ENCODE measurements at regions not wholly inside any gene's neighbourhood (a gene's known extent, or its start where the extent isn't known, plus 50 kb on each side); places are given as distances from the start of the nearest gene placed in this dataset.

DNA sequence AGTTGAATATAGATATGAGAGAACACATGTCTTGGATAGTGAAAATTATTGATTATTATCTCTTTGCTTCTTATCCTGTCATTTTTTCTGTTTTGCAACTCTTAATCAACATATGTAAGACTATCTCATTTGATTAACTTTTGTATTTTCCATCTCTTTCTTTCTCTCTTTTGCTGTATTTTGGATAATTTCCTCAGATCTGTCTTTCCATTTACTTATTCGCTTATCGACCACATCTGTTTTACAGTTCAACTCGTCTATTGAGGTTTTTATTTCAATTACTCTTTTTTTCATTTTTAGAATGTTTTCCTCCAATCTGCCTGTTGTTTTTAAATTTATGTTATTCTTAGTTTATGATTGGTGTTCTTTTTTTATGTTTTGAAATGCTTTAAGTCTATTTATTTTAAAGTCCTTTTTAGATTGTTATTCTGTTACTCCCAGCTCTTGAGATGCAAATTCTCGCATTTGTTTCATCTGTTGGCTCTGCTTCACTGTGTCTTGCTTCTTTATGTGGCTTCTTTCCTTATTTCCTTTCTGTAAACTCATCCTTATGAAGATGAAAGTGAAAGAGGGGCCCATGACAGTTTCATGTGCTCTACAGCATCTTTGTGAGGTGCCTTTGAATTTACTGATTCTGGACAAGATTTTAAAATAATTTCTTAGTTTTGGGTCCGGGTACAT is 87.8 kb upstream of the IRX5 start:
- H3K4me2 ChIP-seq (ENCODE audit: low read length), result no peak overlapping the region
- H3K23ac ChIP-seq (ENCODE audit: low read length), result no peak overlapping the region
- H4K8ac ChIP-seq (ENCODE audit: low read depth, low read length), result no peak overlapping the region
- no peaks in the 10 kb centered on the region for H3K9me3 ChIP-seq (ENCODE audit: insufficient read depth, low read depth, low read length)
- no peak overlapping the region for H2AFZ ChIP-seq (ENCODE audit: insufficient read depth, low read length, poor library complexity)
- no peak overlapping the region for H3K18ac ChIP-seq (ENCODE audit: low read length)
- H3K4me1 ChIP-seq (ENCODE audit: control insufficient read depth in 1 of 2, insufficient read depth in 2 of 2, low read length in 2 of 2), result no peaks in the 10 kb centered on the region
- 100% methylated on average over 2 of the region's 5 CpGs for WGBS (ENCODE audit: extremely low coverage, insufficient coverage, insufficient read length)
- H3K4me3 ChIP-seq (ENCODE audit: low read depth, low read length), result no peak overlapping the region
- no peak overlapping the region for H3K27ac ChIP-seq (ENCODE audit: low read depth, low read length)
- H3K9ac ChIP-seq (ENCODE audit: low read length), result no peak overlapping the region
- H2AK5ac ChIP-seq (ENCODE audit: low read length), result no peak overlapping the region
- H3K36me3 ChIP-seq (ENCODE audit: control insufficient read depth in 1 of 2, insufficient read depth in 2 of 2, low read length in 2 of 2), result no peaks in the 10 kb centered on the region
- no peak overlapping the region for H2BK120ac ChIP-seq (ENCODE audit: insufficient read depth, low read length, poor library complexity)
- H3K79me2 ChIP-seq (ENCODE audit: control insufficient read depth, insufficient read depth, low read length, poor library complexity), result no peaks in the 10 kb centered on the region
- H2BK12ac ChIP-seq (ENCODE audit: low read length), result no peak overlapping the region
- no peak overlapping the region for H3K14ac ChIP-seq (ENCODE audit: low read length)
- no peak overlapping the region for H2BK5ac ChIP-seq (ENCODE audit: low read depth, low read length, poor library complexity)
- no peak for DNase-seq
- H3K27me3 ChIP-seq (ENCODE audit: insufficient read depth, low read length), result no peaks in the 10 kb centered on the region
- no peak overlapping the region for H3K4ac ChIP-seq (ENCODE audit: low read depth, low read length)
- no peaks in the 10 kb centered on the region for H3K79me1 ChIP-seq (ENCODE audit: low read length)
- H4K12ac ChIP-seq (ENCODE audit: low read depth, low read length), result no peak overlapping the region
- H4K91ac ChIP-seq (ENCODE audit: low read depth, low read length), result no peak overlapping the region

DNA sequence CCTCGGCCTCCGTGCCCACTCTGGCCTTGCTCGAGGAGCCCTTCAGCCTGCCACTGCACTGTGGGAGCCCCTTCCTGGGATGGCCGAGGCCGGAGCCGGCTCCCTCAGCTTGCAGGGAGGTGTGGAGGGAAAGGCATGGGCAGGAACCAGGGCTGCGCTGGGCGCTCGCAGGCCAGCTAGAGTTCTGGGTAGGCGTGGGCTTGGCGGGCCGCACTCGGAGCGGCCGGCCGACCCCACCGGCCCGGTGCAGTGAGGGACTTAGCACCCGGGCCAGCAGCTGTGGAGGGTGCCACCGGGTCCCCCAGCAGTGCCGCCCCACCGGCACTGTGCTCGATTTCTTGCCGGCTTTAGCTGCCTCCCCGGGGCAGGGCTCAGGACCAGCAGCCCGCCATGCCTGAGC is 101.0 kb upstream of the IRX5 start:
- no peak overlapping the region for H3K18ac ChIP-seq (ENCODE audit: low read length)
- H2BK12ac ChIP-seq (ENCODE audit: low read length), result no peak overlapping the region
- WGBS (ENCODE audit: extremely low coverage, insufficient coverage, insufficient read length), result no CpG with 5 or more reads among the region's 26 CpGs
- no peak overlapping the region for H3K4ac ChIP-seq (ENCODE audit: low read depth, low read length)
- peaks cover 3% of the 10 kb centered on the region for H3K9me3 ChIP-seq (ENCODE audit: insufficient read depth, low read depth, low read length)
- H3K79me2 ChIP-seq (ENCODE audit: control insufficient read depth, insufficient read depth, low read length, poor library complexity), result no peaks in the 10 kb centered on the region
- H3K14ac ChIP-seq (ENCODE audit: low read length), result no peak overlapping the region
- H4K91ac ChIP-seq (ENCODE audit: low read depth, low read length), result no peak overlapping the region
- no peaks in the 10 kb centered on the region for H3K79me1 ChIP-seq (ENCODE audit: low read length)
- H3K4me2 ChIP-seq (ENCODE audit: low read length), result no peak overlapping the region
- H3K27me3 ChIP-seq (ENCODE audit: insufficient read depth, low read length), result no peaks in the 10 kb centered on the region
- H3K4me3 ChIP-seq (ENCODE audit: low read depth, low read length), result no peak overlapping the region
- H4K12ac ChIP-seq (ENCODE audit: low read depth, low read length), result no peak overlapping the region
- no peak overlapping the region for H4K8ac ChIP-seq (ENCODE audit: low read depth, low read length)
- H2BK5ac ChIP-seq (ENCODE audit: low read depth, low read length, poor library complexity), result no peak overlapping the region
- H3K4me1 ChIP-seq (ENCODE audit: control insufficient read depth in 1 of 2, insufficient read depth in 2 of 2, low read length in 2 of 2), result no peaks in the 10 kb centered on the region
- H2BK120ac ChIP-seq (ENCODE audit: insufficient read depth, low read length, poor library complexity), result no peak overlapping the region
- DNase-seq, result no peak
- no peaks in the 10 kb centered on the region for H3K36me3 ChIP-seq (ENCODE audit: control insufficient read depth in 1 of 2, insufficient read depth in 2 of 2, low read length in 2 of 2)
- no peak overlapping the region for H3K27ac ChIP-seq (ENCODE audit: low read depth, low read length)
- no peak overlapping the region for H2AK5ac ChIP-seq (ENCODE audit: low read length)
- H3K23ac ChIP-seq (ENCODE audit: low read length), result no peak overlapping the region
- no peak overlapping the region for H2AFZ ChIP-seq (ENCODE audit: insufficient read depth, low read length, poor library complexity)
- H3K9ac ChIP-seq (ENCODE audit: low read length), result no peak overlapping the region

GRCh38 chr16:54822892-54823291 is 107.8 kb upstream of the IRX5 start:
- H3K79me1 ChIP-seq (ENCODE audit: low read length), result no peaks in the 10 kb centered on the region
- H3K4me2 ChIP-seq (ENCODE audit: low read length), result no peak overlapping the region
- H4K8ac ChIP-seq (ENCODE audit: low read depth, low read length), result no peak overlapping the region
- H4K91ac ChIP-seq (ENCODE audit: low read depth, low read length), result no peak overlapping the region
- H2BK5ac ChIP-seq (ENCODE audit: low read depth, low read length, poor library complexity), result no peak overlapping the region
- no CpG with 5 or more reads among the region's 4 CpGs for WGBS (ENCODE audit: extremely low coverage, insufficient coverage, insufficient read length)
- H2BK120ac ChIP-seq (ENCODE audit: insufficient read depth, low read length, poor library complexity), result no peak overlapping the region
- H3K27ac ChIP-seq (ENCODE audit: low read depth, low read length), result no peak overlapping the region
- H3K79me2 ChIP-seq (ENCODE audit: control insufficient read depth, insufficient read depth, low read length, poor library complexity), result no peaks in the 10 kb centered on the region
- no peak overlapping the region for H2BK12ac ChIP-seq (ENCODE audit: low read length)
- H4K12ac ChIP-seq (ENCODE audit: low read depth, low read length), result no peak overlapping the region
- H3K4me3 ChIP-seq (ENCODE audit: low read depth, low read length), result no peak overlapping the region
- no peak overlapping the region for H3K23ac ChIP-seq (ENCODE audit: low read length)
- no peaks in the 10 kb centered on the region for H3K9me3 ChIP-seq (ENCODE audit: insufficient read depth, low read depth, low read length)
- H2AFZ ChIP-seq (ENCODE audit: insufficient read depth, low read length, poor library complexity), result no peak overlapping the region
- H3K4me1 ChIP-seq (ENCODE audit: control insufficient read depth in 1 of 2, insufficient read depth in 2 of 2, low read length in 2 of 2), result peaks cover 0 to 7% of the 10 kb centered on the region in 2 experiments
- no peak overlapping the region for H3K18ac ChIP-seq (ENCODE audit: low read length)
- DNase-seq, result no peak
- H3K4ac ChIP-seq (ENCODE audit: low read depth, low read length), result no peak overlapping the region
- H3K27me3 ChIP-seq (ENCODE audit: insufficient read depth, low read length), result no peaks in the 10 kb centered on the region
- no peak overlapping the region for H2AK5ac ChIP-seq (ENCODE audit: low read length)
- no peak overlapping the region for H3K9ac ChIP-seq (ENCODE audit: low read length)
- H3K14ac ChIP-seq (ENCODE audit: low read length), result no peak overlapping the region
- no peaks in the 10 kb centered on the region for H3K36me3 ChIP-seq (ENCODE audit: control insufficient read depth in 1 of 2, insufficient read depth in 2 of 2, low read length in 2 of 2)

- Histone ChIP-seq H3K79me2 (ENCODE audit: control insufficient read depth, insufficient read depth, low read length, poor library complexity) (no peaks in the 10 kb centered on the region), H2BK5ac (ENCODE audit: low read depth, low read length, poor library complexity) (no peak overlapping the region), H3K4me2 (ENCODE audit: low read length) (no peak overlapping the region), H3K14ac (ENCODE audit: low read length) (no peak overlapping the region), H3K18ac (ENCODE audit: low read length) (no peak overlapping the region), H2BK12ac (ENCODE audit: low read length) (no peak overlapping the region), H4K91ac (ENCODE audit: low read depth, low read length) (no peak overlapping the region), H2BK120ac (ENCODE audit: insufficient read depth, low read length, poor library complexity) (no peak overlapping the region), H2AK5ac (ENCODE audit: low read length) (no peak overlapping the region), H3K27me3 (ENCODE audit: insufficient read depth, low read length) (no peaks in the 10 kb centered on the region), H3K4me3 (ENCODE audit: low read depth, low read length) (no peak overlapping the region), H3K4ac (ENCODE audit: low read depth, low read length) (no peak overlapping the region), H3K23ac (ENCODE audit: low read length) (no peak overlapping the region), H3K9ac (ENCODE audit: low read length) (no peak overlapping the region), H4K8ac (ENCODE audit: low read depth, low read length) (no peak overlapping the region), H3K4me1 (ENCODE audit: control insufficient read depth in 1 of 2, insufficient read depth in 2 of 2, low read length in 2 of 2) (peaks cover under 1 to 8% of the 10 kb centered on the region in 2 experiments), H3K27ac (ENCODE audit: low read depth, low read length) (no peak overlapping the region), H3K36me3 (ENCODE audit: control insufficient read depth in 1 of 2, insufficient read depth in 2 of 2, low read length in 2 of 2) (no peaks in the 10 kb centered on the region), H3K9me3 (ENCODE audit: insufficient read depth, low read depth, low read length) (no peaks in the 10 kb centered on the region), H4K12ac (ENCODE audit: low read depth, low read length) (no peak overlapping the region), H2AFZ (ENCODE audit: insufficient read depth, low read length, poor library complexity) (no peak overlapping the region), H3K79me1 (ENCODE audit: low read length) (no peaks in the 10 kb centered on the region)
- no peak for DNase-seq
- WGBS (ENCODE audit: extremely low coverage, insufficient coverage, insufficient read length), result no CpG with 5 or more reads among the region's 5 CpGs
Observed at GRCh38 chr16:54822492-54822891, 108.2 kb upstream of the IRX5 start.

Data from trophoblast cell (in vitro differentiated cells and primary cell).